ENCODE measurements at regions not wholly inside any gene's neighbourhood (a gene's known extent, or its start where the extent isn't known, plus 50 kb on each side); places are given as distances from the start of the nearest gene placed in this dataset.

DNA sequence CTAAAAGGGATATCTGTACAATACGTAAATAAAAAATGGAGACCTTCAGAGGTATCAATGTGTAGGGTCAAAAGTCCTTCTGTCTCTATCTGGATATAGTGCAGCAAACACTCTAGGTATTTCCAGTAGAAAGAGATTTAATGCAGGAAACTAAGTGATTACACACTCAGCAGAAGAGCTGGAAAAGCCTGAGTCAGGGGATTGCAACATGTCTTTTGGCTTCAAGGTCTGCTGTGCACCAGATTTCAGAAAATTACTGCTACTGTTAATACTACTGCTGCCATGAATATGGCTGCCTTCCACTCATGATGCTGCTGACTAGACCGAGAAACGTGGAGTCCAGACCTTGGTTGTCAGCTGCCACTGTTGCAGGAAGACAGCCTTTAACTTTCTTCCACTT, 94.9 kb upstream of the DLX6 start:
- no peak overlapping the region for H3K27ac ChIP-seq
- H3K4me1 ChIP-seq, result no peaks in the 10 kb centered on the region
- no peaks in the 10 kb centered on the region for H3K9me3 ChIP-seq (ENCODE audit: low read depth)
- Mint-ChIP-seq H3K4me3 (no peak overlapping the region), H3K36me3 (no peaks in the 10 kb centered on the region), H3K4me1 (no peaks in the 10 kb centered on the region), H3K27ac (no peak overlapping the region), H3K27me3 (ENCODE audit: insufficient read depth, low read depth) (no peaks in the 10 kb centered on the region), H3K9me3 (no peaks in the 10 kb centered on the region)
- H3F3A ChIP-seq (ENCODE audit: low read depth), result no peaks in the 10 kb centered on the region
- no peak for DNase-seq (ENCODE audit: low spot score)
- no peak overlapping the region for H3K4me2 ChIP-seq
- no peaks in the 10 kb centered on the region for H4K20me1 ChIP-seq (ENCODE audit: low read depth)
- no peak overlapping the region for H3K9ac ChIP-seq
- no peak overlapping the region for H3K4me3 ChIP-seq
- no peak overlapping the region for H2AFZ ChIP-seq (replicated peaks)
- H3K27me3 ChIP-seq, result no peaks in the 10 kb centered on the region
- TF ChIP-seq CTCF (IDR thresholded peaks at IDR 0.05) (no peak), EZH2 (IDR thresholded peaks at IDR 0.05) (no peak)
- no peaks in the 10 kb centered on the region for H3K36me3 ChIP-seq
- no peaks in the 10 kb centered on the region for H3K79me2 ChIP-seq (ENCODE audit: low read depth)

- no peaks in the 10 kb centered on the region for H3K9me3 Mint-ChIP-seq
- no peak for DNase-seq (ENCODE audit: low spot score)
These were observed 90.3 kb upstream of the DLX6 start for GRCh38 chr7:96915029-96915428.

DNA sequence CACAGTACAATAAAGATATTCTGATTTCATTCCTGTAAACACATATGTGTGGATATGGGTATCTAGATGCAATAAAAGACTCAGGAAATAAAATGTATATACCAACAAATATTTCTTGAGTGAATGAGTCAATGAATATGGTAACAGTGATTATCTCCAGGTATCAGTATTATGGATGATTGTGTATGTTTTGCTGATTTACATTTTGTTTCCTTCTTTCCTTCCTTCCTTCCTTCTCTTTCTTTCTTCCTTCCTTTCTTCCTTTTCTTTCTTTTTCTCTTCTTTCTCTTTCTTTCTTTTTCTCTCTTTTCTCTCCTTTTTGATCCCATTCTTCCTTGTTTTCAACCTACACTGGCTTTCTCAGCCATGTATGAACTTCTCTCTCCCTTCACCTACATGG, 85.3 kb upstream of the DLX6 start:
- Histone ChIP-seq H3K9me3 (ENCODE audit: low read depth) (no peaks in the 10 kb centered on the region), H3K4me1 (no peaks in the 10 kb centered on the region), H4K20me1 (ENCODE audit: low read depth) (no peaks in the 10 kb centered on the region), H3K79me2 (ENCODE audit: low read depth) (no peaks in the 10 kb centered on the region), H3F3A (ENCODE audit: low read depth) (no peaks in the 10 kb centered on the region), H3K4me3 (no peak overlapping the region), H3K9ac (no peak overlapping the region), H3K27ac (no peak overlapping the region), H3K36me3 (no peaks in the 10 kb centered on the region), H3K27me3 (no peaks in the 10 kb centered on the region), H2AFZ (replicated peaks) (no peak overlapping the region), H3K4me2 (no peak overlapping the region)
- no peak overlapping the region for H3K27ac Mint-ChIP-seq
- no peaks in the 10 kb centered on the region for H3K36me3 Mint-ChIP-seq
- no peaks in the 10 kb centered on the region for H3K4me1 Mint-ChIP-seq
- DNase-seq (ENCODE audit: low spot score), result no peak
- peaks cover 3% of the 10 kb centered on the region for H3K27me3 Mint-ChIP-seq (ENCODE audit: insufficient read depth, low read depth)
- TF ChIP-seq EZH2 (IDR thresholded peaks at IDR 0.05) (no peak), EZH2phosphoT487 (IDR thresholded peaks at IDR 0.05) (no peak), CTCF (IDR thresholded peaks at IDR 0.05) (no peak)
- no peaks in the 10 kb centered on the region for H3K9me3 Mint-ChIP-seq
- no peak overlapping the region for H3K4me3 Mint-ChIP-seq

More at GRCh38 chr7:96915029-96915428, 90.3 kb upstream of the DLX6 start:
- no peaks in the 10 kb centered on the region for H4K20me1 ChIP-seq (ENCODE audit: low read depth)
- no peaks in the 10 kb centered on the region for H3K27me3 Mint-ChIP-seq (ENCODE audit: insufficient read depth, low read depth)
- no peak overlapping the region for H3K27ac Mint-ChIP-seq
- no peaks in the 10 kb centered on the region for H3K9me3 ChIP-seq (ENCODE audit: low read depth)
- H3K4me1 ChIP-seq, result no peaks in the 10 kb centered on the region
- no peaks in the 10 kb centered on the region for H3K36me3 ChIP-seq
- H3K4me2 ChIP-seq, result no peak overlapping the region
- no peaks in the 10 kb centered on the region for H3F3A ChIP-seq (ENCODE audit: low read depth)
- no peaks in the 10 kb centered on the region for H3K79me2 ChIP-seq (ENCODE audit: low read depth)
- no peak overlapping the region for H2AFZ ChIP-seq (replicated peaks)
- H3K27me3 ChIP-seq, result no peaks in the 10 kb centered on the region
- H3K36me3 Mint-ChIP-seq, result no peaks in the 10 kb centered on the region
- no peak for TF ChIP-seq EZH2 (IDR thresholded peaks at IDR 0.05)
- TF ChIP-seq EZH2phosphoT487 (IDR thresholded peaks at IDR 0.05), result no peak
- TF ChIP-seq CTCF (IDR thresholded peaks at IDR 0.05), result no peak
- H3K4me1 Mint-ChIP-seq, result no peaks in the 10 kb centered on the region
- no peak overlapping the region for H3K4me3 ChIP-seq
- H3K27ac ChIP-seq, result no peak overlapping the region
- H3K9ac ChIP-seq, result no peak overlapping the region
- H3K4me3 Mint-ChIP-seq, result no peak overlapping the region

GRCh38 chr7:96920713-96921112, 84.6 kb upstream of the DLX6 start:
- DNase-seq (ENCODE audit: low spot score), result no peak
- Histone ChIP-seq H3F3A (ENCODE audit: low read depth) (no peaks in the 10 kb centered on the region), H3K36me3 (no peaks in the 10 kb centered on the region), H3K4me2 (no peak overlapping the region), H3K4me1 (no peaks in the 10 kb centered on the region), H3K9me3 (ENCODE audit: low read depth) (no peaks in the 10 kb centered on the region), H4K20me1 (ENCODE audit: low read depth) (no peaks in the 10 kb centered on the region), H3K79me2 (ENCODE audit: low read depth) (no peaks in the 10 kb centered on the region), H3K4me3 (no peak overlapping the region), H2AFZ (replicated peaks) (no peak overlapping the region), H3K9ac (no peak overlapping the region), H3K27me3 (no peaks in the 10 kb centered on the region), H3K27ac (no peak overlapping the region)
- no peak overlapping the region for H3K27ac Mint-ChIP-seq
- TF ChIP-seq CTCF (IDR thresholded peaks at IDR 0.05) (no peak), EZH2phosphoT487 (IDR thresholded peaks at IDR 0.05) (no peak), EZH2 (IDR thresholded peaks at IDR 0.05) (no peak)
- no peaks in the 10 kb centered on the region for H3K36me3 Mint-ChIP-seq
- H3K4me1 Mint-ChIP-seq, result no peaks in the 10 kb centered on the region
- peaks cover 3% of the 10 kb centered on the region for H3K27me3 Mint-ChIP-seq (ENCODE audit: insufficient read depth, low read depth)
- no peaks in the 10 kb centered on the region for H3K9me3 Mint-ChIP-seq
- H3K4me3 Mint-ChIP-seq, result no peak overlapping the region
